ENCODE measurements at regions not wholly inside any gene's neighbourhood (a gene's known extent, or its start where the extent isn't known, plus 50 kb on each side); places are given as distances from the start of the nearest gene placed in this dataset.

- 68% methylated on average over 2 of the region's 2 CpGs for WGBS (ENCODE audit: insufficient coverage, low coverage, low lambda C conversion rate, missing lambda C conversion rate)
- H3K36me3 ChIP-seq = no peaks in the 10 kb centered on the region
- intact Hi-C loops (cut with DNase I) = no loop called here
- ATAC-seq (no peak), DNase-seq (no peak)
- no peak overlapping the region for H3K27ac ChIP-seq
- no peaks in the 10 kb centered on the region for H3K4me1 ChIP-seq
- no peak for TF ChIP-seq POLR2A (IDR thresholded peaks at IDR 0.05)
- TF ChIP-seq CTCF (IDR thresholded peaks at IDR 0.05) = no peak
- H3K4me3 ChIP-seq = no peak overlapping the region
- no peaks in the 10 kb centered on the region for H3K27me3 ChIP-seq
- H3K9me3 ChIP-seq = no peaks in the 10 kb centered on the region
Measured at GRCh38 chr7:113797420-113798010, 121.3 kb downstream of the PPP1R3A start.

- no peak for ATAC-seq
- Histone ChIP-seq H3K9me3 (no peaks in the 10 kb centered on the region), H3K4me3 (no peak overlapping the region), H3K4me1 (no peaks in the 10 kb centered on the region), H3K27ac (no peak overlapping the region), H3K27me3 (no peaks in the 10 kb centered on the region), H3K36me3 (no peaks in the 10 kb centered on the region)
- WGBS (ENCODE audit: insufficient coverage, low coverage, low lambda C conversion rate, missing lambda C conversion rate) = 26% methylated on average over 2 of the region's 2 CpGs
- intact Hi-C loops (cut with DNase I) = no loop called here
- no peak for DNase-seq
- TF ChIP-seq CTCF (IDR thresholded peaks at IDR 0.05) = no peak
- no peak for TF ChIP-seq POLR2A (IDR thresholded peaks at IDR 0.05)
Measured at GRCh38 chr7:113796557-113796956, 122.3 kb downstream of the PPP1R3A start.

- Histone ChIP-seq H3K36me3 (no peaks in the 10 kb centered on the region), H3K27ac (no peak overlapping the region), H3K4me1 (no peaks in the 10 kb centered on the region), H3K27me3 (no peaks in the 10 kb centered on the region), H3K4me3 (no peak overlapping the region), H3K9me3 (no peaks in the 10 kb centered on the region)
- intact Hi-C loops (cut with DNase I) = no loop called here
- DNase-seq (no peak), ATAC-seq (no peak)
- no peak for TF ChIP-seq CTCF (IDR thresholded peaks at IDR 0.05)
- TF ChIP-seq POLR2A (IDR thresholded peaks at IDR 0.05) = no peak
- 14% methylated on average over 1 of the region's 1 CpG for WGBS (ENCODE audit: insufficient coverage, low coverage, low lambda C conversion rate, missing lambda C conversion rate)
Measured at GRCh38 chr7:113794573-113794972, 124.2 kb downstream of the PPP1R3A start.

- intact Hi-C loops (cut with DNase I) = no loop called here
- ATAC-seq = no peak
Measured at GRCh38 chr7:113793171-113793570, 125.6 kb downstream of the PPP1R3A start.

More at GRCh38 chr7:113793171-113793570, 125.6 kb downstream of the PPP1R3A start:
- H3K9me3 ChIP-seq = no peaks in the 10 kb centered on the region
- 37% methylated on average over 3 of the region's 3 CpGs for WGBS (ENCODE audit: insufficient coverage, low coverage, low lambda C conversion rate, missing lambda C conversion rate)
- no peak for DNase-seq
- no peaks in the 10 kb centered on the region for H3K27me3 ChIP-seq
- no peaks in the 10 kb centered on the region for H3K4me1 ChIP-seq
- H3K4me3 ChIP-seq = no peak overlapping the region
- H3K36me3 ChIP-seq = no peaks in the 10 kb centered on the region
- TF ChIP-seq POLR2A (IDR thresholded peaks at IDR 0.05) = no peak
- TF ChIP-seq CTCF (IDR thresholded peaks at IDR 0.05) = no peak
- no peak overlapping the region for H3K27ac ChIP-seq
